Hypothalamus (tissue), 51 donors: ENCODE measurements at regions not wholly inside any gene's neighbourhood (a gene's known extent, or its start where the extent isn't known, plus 50 kb on each side); places are given as distances from the start of the nearest gene placed in this dataset.

Experiments used
- DNase-seq, 51 donors: peaks; one replicate each; lab custom pipeline; 2025; lab: John Stamatoyannopoulos, UW

GRCh38 chrX:69365755-69366154 lies 138.4 kb upstream of the NALF2 start:
- no peak for DNase-seq

- DNase-seq, result no peak
Observed at GRCh38 chrX:69365349-69365748, 138.8 kb upstream of the NALF2 start.

GRCh38 chrX:69362856-69363255 lies 141.3 kb upstream of the NALF2 start:
- no peak for DNase-seq

- no peak for DNase-seq
Observed at GRCh38 chrX:69362354-69362753, 141.8 kb upstream of the NALF2 start.

GRCh38 chrX:69361311-69361845 lies 142.7 kb upstream of the NALF2 start:
- DNase-seq, result no peak

- DNase-seq, result no peak
Observed at GRCh38 chrX:69357317-69357716, 146.8 kb upstream of the NALF2 start.

- DNase-seq, result no peak
Observed at GRCh38 chrX:69324851-69325250, 159.6 kb upstream of the PJA1 start.

- no peak for DNase-seq
Observed at GRCh38 chrX:69323786-69324720, 158.8 kb upstream of the PJA1 start.

- no peak for DNase-seq
Observed at GRCh38 chrX:69321789-69322188, 156.5 kb upstream of the PJA1 start.

- no peak for DNase-seq
Observed at GRCh38 chrX:69321006-69321655, 155.9 kb upstream of the PJA1 start.

- no peak for DNase-seq
Observed at GRCh38 chrX:69320116-69320515, 154.9 kb upstream of the PJA1 start.

GRCh38 chrX:69319376-69319775 lies 154.1 kb upstream of the PJA1 start:
- no peak for DNase-seq

GRCh38 chrX:69318651-69319340 lies 153.5 kb upstream of the PJA1 start:
- DNase-seq, result no peak

GRCh38 chrX:69317721-69318120 lies 152.5 kb upstream of the PJA1 start:
- DNase-seq, result no peak

- peak in 1 of 51 donors; percentile 0 for DNase-seq
Observed at GRCh38 chrX:69314436-69315348, 149.4 kb upstream of the PJA1 start.

GRCh38 chrX:69313617-69314290 lies 148.5 kb upstream of the PJA1 start:
- DNase-seq, result no peak

GRCh38 chrX:69311936-69312670 lies 146.8 kb upstream of the PJA1 start:
- no peak for DNase-seq

- DNase-seq, result no peak
Observed at GRCh38 chrX:69309074-69309792, 144.0 kb upstream of the PJA1 start.
